ENCODE measurements at regions not wholly inside any gene's neighbourhood (a gene's known extent, or its start where the extent isn't known, plus 50 kb on each side); places are given as distances from the start of the nearest gene placed in this dataset.

- no peak for ATAC-seq
- TF ChIP-seq CTCF (IDR thresholded peaks at IDR 0.05) = no peak
- DNase-seq = no peak
- H3K9me3 ChIP-seq = peaks cover 17% of the 10 kb centered on the region
- H3K36me3 ChIP-seq = no peaks in the 10 kb centered on the region
- H3K27ac ChIP-seq = no peak overlapping the region
- H3K4me3 ChIP-seq = no peak overlapping the region
- no peaks in the 10 kb centered on the region for H3K4me1 ChIP-seq
- intact Hi-C loops (cut with DNase I) = no loop called here
- no peaks in the 10 kb centered on the region for H3K27me3 ChIP-seq
Measured at GRCh38 chr20:12411246-12411940, 493.7 kb downstream of the BTBD3 start.

- intact Hi-C loops (cut with DNase I) = no loop called here
- Histone ChIP-seq H3K4me1 (no peaks in the 10 kb centered on the region), H3K27me3 (no peaks in the 10 kb centered on the region), H3K27ac (no peak overlapping the region), H3K36me3 (no peaks in the 10 kb centered on the region), H3K9me3 (peaks cover 9% of the 10 kb centered on the region), H3K4me3 (no peak overlapping the region)
- DNase-seq (no peak), ATAC-seq (no peak)
- TF ChIP-seq CTCF (IDR thresholded peaks at IDR 0.05) = no peak
Measured at GRCh38 chr20:12413116-12413515, 495.4 kb downstream of the BTBD3 start.

- intact Hi-C loops (cut with DNase I) = no loop called here
- TF ChIP-seq CTCF (IDR thresholded peaks at IDR 0.05) = no peak
- no peaks in the 10 kb centered on the region for H3K4me1 ChIP-seq
- H3K27me3 ChIP-seq = no peaks in the 10 kb centered on the region
- H3K9me3 ChIP-seq = no peaks in the 10 kb centered on the region
- DNase-seq (no peak), ATAC-seq (no peak)
- H3K27ac ChIP-seq = no peak overlapping the region
- H3K36me3 ChIP-seq = no peaks in the 10 kb centered on the region
- no peak overlapping the region for H3K4me3 ChIP-seq
Measured at GRCh38 chr20:12414446-12415274, 497.0 kb downstream of the BTBD3 start.

- intact Hi-C loops (cut with DNase I) = no loop called here
- no peaks in the 10 kb centered on the region for H3K9me3 ChIP-seq
- DNase-seq (no peak), ATAC-seq (no peak)
- H3K36me3 ChIP-seq = no peaks in the 10 kb centered on the region
- no peaks in the 10 kb centered on the region for H3K4me1 ChIP-seq
- no peaks in the 10 kb centered on the region for H3K27me3 ChIP-seq
- no peak for TF ChIP-seq CTCF (IDR thresholded peaks at IDR 0.05)
- no peak overlapping the region for H3K27ac ChIP-seq
- no peak overlapping the region for H3K4me3 ChIP-seq
Measured at GRCh38 chr20:12416281-12416680, 498.6 kb downstream of the BTBD3 start.

GRCh38 chr20:12433724-12434123, 516.0 kb downstream of the BTBD3 start:
- no peaks in the 10 kb centered on the region for H3K4me1 ChIP-seq
- intact Hi-C loops (cut with DNase I) = no loop called here
- H3K4me3 ChIP-seq = no peak overlapping the region
- no peak for TF ChIP-seq CTCF (IDR thresholded peaks at IDR 0.05)
- no peaks in the 10 kb centered on the region for H3K27me3 ChIP-seq
- DNase-seq (no peak), ATAC-seq (no peak)
- no peaks in the 10 kb centered on the region for H3K9me3 ChIP-seq
- no peaks in the 10 kb centered on the region for H3K36me3 ChIP-seq
- H3K27ac ChIP-seq = no peak overlapping the region
